Calu3 (cell line): ENCODE measurements at regions not wholly inside any gene's neighbourhood (a gene's known extent, or its start where the extent isn't known, plus 50 kb on each side); places are given as distances from the start of the nearest gene placed in this dataset.

Source experiments
- BruUV-seq: library from RNA; stranded (reverse); fragments of 400-500 nt; replicated peaks from 2 replicates; lab custom pipeline; 2021; lab: Mats Ljungman, UMichigan
- CTCF ChIA-PET: fragments of 300-600 bp; sonication (Branson Sonifier 250); formaldehyde crosslinking; loops from one replicate; lab custom pipeline; 2022; ENCODE audit warnings: antibody characterized with exemption; lab: Charles Lee
- DNase-seq: peaks from one replicate; pipeline ENCODE4 v3.0.0; 2022
- H3K27ac Mint-ChIP-seq: one replicate; pipeline ENCODE4 v1.8.0; 2022; ENCODE audit warnings: mixed read lengths; ENCODE audit not compliant: unreplicated experiment
- H3K27me3 Mint-ChIP-seq: one replicate; pipeline ENCODE4 v1.8.0; 2022; ENCODE audit warnings: mixed read lengths; ENCODE audit not compliant: unreplicated experiment
- H3K36me3 Mint-ChIP-seq: one replicate; pipeline ENCODE4 v1.8.0; 2022; ENCODE audit warnings: mild to moderate bottlenecking, moderate library complexity, mixed read lengths; ENCODE audit not compliant: insufficient read depth, unreplicated experiment
- H3K4me1 Mint-ChIP-seq: one replicate; pipeline ENCODE4 v1.8.0; 2022; ENCODE audit warnings: mild to moderate bottlenecking, low read depth, mixed read lengths; ENCODE audit not compliant: unreplicated experiment
- H3K4me3 Mint-ChIP-seq: one replicate; pipeline ENCODE4 v1.8.0; 2022; ENCODE audit warnings: mild to moderate bottlenecking, low read depth, moderate library complexity, mixed read lengths; ENCODE audit not compliant: unreplicated experiment
- H3K9me3 Mint-ChIP-seq: one replicate; pipeline ENCODE4 v1.8.0; 2022; ENCODE audit warnings: low read depth, mixed read lengths; ENCODE audit not compliant: unreplicated experiment
- intact Hi-C: fragments of 100-400 bp; cut with micrococcal nuclease; formaldehyde crosslinking; loops from one replicate; pipeline ENCODE4 v1.10.0; 2022; ENCODE audit not compliant: unreplicated experiment
- TF ChIP-seq, protein P1 (sequence below): fragments of 200-600 bp; IDR thresholded peaks from one replicate; pipeline ENCODE4 v1.8.0; 2022; ENCODE audit warnings: antibody characterized with exemption; ENCODE audit not compliant: unreplicated experiment

DNA sequence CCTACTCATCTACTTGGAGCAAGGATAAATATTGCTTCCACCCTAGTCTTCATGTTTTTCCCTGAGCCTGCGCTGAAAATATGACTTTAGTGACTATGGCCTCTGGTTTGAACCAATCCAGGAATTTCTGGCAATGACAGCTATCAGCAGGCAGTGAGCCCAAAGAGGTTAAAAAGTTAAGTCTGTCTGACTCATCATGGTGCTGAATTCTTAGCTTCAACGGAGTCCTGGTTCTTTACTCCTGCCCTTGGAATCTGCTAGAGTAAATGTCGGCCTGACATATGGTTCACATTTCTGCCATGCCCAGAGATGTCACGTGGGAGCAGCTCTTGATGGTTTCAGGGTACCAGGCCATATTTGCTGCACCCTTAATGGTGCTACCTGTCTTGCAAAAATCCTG, 351.6 kb upstream of the PLXNA2 start:
- DNase-seq = no peak
- TF ChIP-seq, protein P1, sequence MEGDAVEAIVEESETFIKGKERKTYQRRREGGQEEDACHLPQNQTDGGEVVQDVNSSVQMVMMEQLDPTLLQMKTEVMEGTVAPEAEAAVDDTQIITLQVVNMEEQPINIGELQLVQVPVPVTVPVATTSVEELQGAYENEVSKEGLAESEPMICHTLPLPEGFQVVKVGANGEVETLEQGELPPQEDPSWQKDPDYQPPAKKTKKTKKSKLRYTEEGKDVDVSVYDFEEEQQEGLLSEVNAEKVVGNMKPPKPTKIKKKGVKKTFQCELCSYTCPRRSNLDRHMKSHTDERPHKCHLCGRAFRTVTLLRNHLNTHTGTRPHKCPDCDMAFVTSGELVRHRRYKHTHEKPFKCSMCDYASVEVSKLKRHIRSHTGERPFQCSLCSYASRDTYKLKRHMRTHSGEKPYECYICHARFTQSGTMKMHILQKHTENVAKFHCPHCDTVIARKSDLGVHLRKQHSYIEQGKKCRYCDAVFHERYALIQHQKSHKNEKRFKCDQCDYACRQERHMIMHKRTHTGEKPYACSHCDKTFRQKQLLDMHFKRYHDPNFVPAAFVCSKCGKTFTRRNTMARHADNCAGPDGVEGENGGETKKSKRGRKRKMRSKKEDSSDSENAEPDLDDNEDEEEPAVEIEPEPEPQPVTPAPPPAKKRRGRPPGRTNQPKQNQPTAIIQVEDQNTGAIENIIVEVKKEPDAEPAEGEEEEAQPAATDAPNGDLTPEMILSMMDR = no peak
- peaks cover 69% of the 10 kb centered on the region for H3K27me3 Mint-ChIP-seq
- BruUV-seq = no TSS peak
- intact Hi-C loops = no loop called here
- H3K9me3 Mint-ChIP-seq = no peaks in the 10 kb centered on the region
- no peak overlapping the region for H3K4me3 Mint-ChIP-seq
- H3K4me1 Mint-ChIP-seq = no peaks in the 10 kb centered on the region
- no peaks in the 10 kb centered on the region for H3K36me3 Mint-ChIP-seq
- CTCF ChIA-PET = no interaction called here
- no peak overlapping the region for H3K27ac Mint-ChIP-seq

DNA sequence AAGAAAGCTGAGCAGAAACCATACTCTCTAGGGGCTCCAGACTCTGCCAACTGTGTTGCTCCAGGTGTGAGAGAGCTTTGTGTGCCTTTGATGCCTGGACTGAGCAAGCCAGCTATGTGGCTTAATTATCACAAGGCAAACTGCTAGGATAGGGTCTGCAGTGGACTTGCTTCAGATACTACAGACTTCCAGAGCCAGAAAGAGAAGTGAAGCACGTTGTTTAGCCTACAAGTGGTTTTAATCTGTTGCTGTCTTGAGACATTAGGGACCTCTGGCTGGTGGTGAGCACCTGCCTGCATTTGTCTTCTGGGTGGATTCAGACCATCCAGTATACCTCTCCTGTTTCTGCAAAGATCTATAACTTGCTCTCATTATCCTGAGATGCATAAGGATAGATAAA, 353.4 kb upstream of the PLXNA2 start:
- Mint-ChIP-seq H3K27ac (no peak overlapping the region), H3K9me3 (no peaks in the 10 kb centered on the region), H3K4me1 (no peaks in the 10 kb centered on the region), H3K36me3 (no peaks in the 10 kb centered on the region), H3K27me3 (peaks cover 72% of the 10 kb centered on the region), H3K4me3 (no peak overlapping the region)
- no peak for DNase-seq
- no TSS peak for BruUV-seq
- TF ChIP-seq, protein P1 = no peak
- intact Hi-C loops = no loop called here
- CTCF ChIA-PET = no interaction called here

DNA sequence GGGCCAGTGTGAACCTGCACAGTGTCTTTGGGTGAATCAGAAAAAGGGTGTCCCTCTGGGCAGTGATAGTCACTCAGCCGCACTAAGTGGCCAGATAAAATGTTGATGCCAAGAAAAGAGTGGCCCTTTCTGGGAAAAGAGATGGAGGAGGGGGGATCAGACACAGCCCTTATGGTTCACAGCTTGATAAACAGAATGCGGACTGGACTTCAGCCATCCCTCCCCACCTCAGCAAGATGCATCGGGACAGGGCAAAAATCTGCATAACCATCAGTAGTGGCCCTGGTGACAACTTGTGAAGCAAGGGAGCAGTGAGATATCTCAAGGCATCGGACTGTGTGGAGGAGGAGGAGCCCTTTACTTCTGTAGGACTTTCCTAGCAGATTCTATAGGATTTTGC, 353.8 kb upstream of the PLXNA2 start:
- intact Hi-C loops = no loop called here
- TF ChIP-seq, protein P1 = no peak
- CTCF ChIA-PET = no interaction called here
- Mint-ChIP-seq H3K4me1 (no peaks in the 10 kb centered on the region), H3K4me3 (no peak overlapping the region), H3K27me3 (peaks cover 72% of the 10 kb centered on the region), H3K27ac (no peak overlapping the region), H3K36me3 (no peaks in the 10 kb centered on the region), H3K9me3 (no peaks in the 10 kb centered on the region)
- no peak for DNase-seq
- BruUV-seq = no TSS peak

DNA sequence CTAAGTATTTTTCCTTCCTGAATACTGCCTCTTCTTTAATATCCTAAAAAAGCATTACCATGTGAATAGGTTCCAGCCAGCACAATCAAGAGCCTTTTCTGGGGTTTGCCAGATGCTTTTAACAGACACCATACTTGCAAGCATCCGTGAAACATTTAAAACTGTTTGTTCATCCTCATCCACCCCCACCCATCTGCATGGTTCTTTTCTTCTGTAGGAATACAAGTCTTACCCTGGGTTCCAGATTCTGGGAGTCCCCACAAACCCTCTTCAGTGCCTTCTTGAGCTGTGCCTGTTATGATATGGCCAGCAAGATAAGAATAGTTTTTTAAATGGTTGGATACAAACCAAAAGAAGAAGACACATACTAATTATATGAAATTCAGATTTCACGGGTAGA, 354.9 kb upstream of the PLXNA2 start:
- CTCF ChIA-PET = no interaction called here
- TF ChIP-seq, protein P1 = no peak
- H3K27ac Mint-ChIP-seq = no peak overlapping the region
- H3K27me3 Mint-ChIP-seq = peaks cover 69% of the 10 kb centered on the region
- intact Hi-C loops = no loop called here
- H3K36me3 Mint-ChIP-seq = no peaks in the 10 kb centered on the region
- no peak for DNase-seq
- H3K4me1 Mint-ChIP-seq = no peaks in the 10 kb centered on the region
- no peaks in the 10 kb centered on the region for H3K9me3 Mint-ChIP-seq
- no peak overlapping the region for H3K4me3 Mint-ChIP-seq
- BruUV-seq = no TSS peak
